ENCODE measurements at regions not wholly inside any gene's neighbourhood (a gene's known extent, or its start where the extent isn't known, plus 50 kb on each side); places are given as distances from the start of the nearest gene placed in this dataset.

- TF ChIP-seq, protein P1, sequence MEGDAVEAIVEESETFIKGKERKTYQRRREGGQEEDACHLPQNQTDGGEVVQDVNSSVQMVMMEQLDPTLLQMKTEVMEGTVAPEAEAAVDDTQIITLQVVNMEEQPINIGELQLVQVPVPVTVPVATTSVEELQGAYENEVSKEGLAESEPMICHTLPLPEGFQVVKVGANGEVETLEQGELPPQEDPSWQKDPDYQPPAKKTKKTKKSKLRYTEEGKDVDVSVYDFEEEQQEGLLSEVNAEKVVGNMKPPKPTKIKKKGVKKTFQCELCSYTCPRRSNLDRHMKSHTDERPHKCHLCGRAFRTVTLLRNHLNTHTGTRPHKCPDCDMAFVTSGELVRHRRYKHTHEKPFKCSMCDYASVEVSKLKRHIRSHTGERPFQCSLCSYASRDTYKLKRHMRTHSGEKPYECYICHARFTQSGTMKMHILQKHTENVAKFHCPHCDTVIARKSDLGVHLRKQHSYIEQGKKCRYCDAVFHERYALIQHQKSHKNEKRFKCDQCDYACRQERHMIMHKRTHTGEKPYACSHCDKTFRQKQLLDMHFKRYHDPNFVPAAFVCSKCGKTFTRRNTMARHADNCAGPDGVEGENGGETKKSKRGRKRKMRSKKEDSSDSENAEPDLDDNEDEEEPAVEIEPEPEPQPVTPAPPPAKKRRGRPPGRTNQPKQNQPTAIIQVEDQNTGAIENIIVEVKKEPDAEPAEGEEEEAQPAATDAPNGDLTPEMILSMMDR (IDR thresholded peaks at IDR 0.05) = no peak
- TF ChIP-seq EP300 (IDR thresholded peaks at IDR 0.05) (no peak), POLR2A (IDR thresholded peaks at IDR 0.05) (no peak)
Observed at GRCh38 chr1:88001460-88001859, 672.8 kb downstream of the LMO4 start.
